SU-DHL-6 (cell line): ENCODE measurements at regions not wholly inside any gene's neighbourhood (a gene's known extent, or its start where the extent isn't known, plus 50 kb on each side); places are given as distances from the start of the nearest gene placed in this dataset.

Experiments used
- H2AFZ ChIP-seq: fragments of 200-600 bp; sonication (generic); 2 replicates; pipeline ENCODE4 v1.6.1; 2014; ENCODE audit warnings: low read depth, mild to moderate bottlenecking, moderate library complexity, mixed read lengths, antibody characterized with exemption, low read length; ENCODE audit not compliant: severe bottlenecking
- H3F3A ChIP-seq: fragments of 200-600 bp; shearing (Covaris generic); 2 replicates; pipeline ENCODE4 v1.6.0; 2016; ENCODE audit warnings: antibody characterized with exemption, mild to moderate bottlenecking; ENCODE audit not compliant: insufficient read depth
- H3K27ac ChIP-seq: fragments of 200-600 bp; sonication (generic); 2 replicates; pipeline ENCODE4 v1.5.1; 2016; ENCODE audit warnings: low read depth, mild to moderate bottlenecking, low read length, moderate library complexity, mixed read lengths
- H3K27me3 ChIP-seq: fragments of 200-600 bp; sonication (generic), shearing (Covaris generic); 2 replicates; pipeline ENCODE4 v1.6.0; 2014; ENCODE audit warnings: mild to moderate bottlenecking, low read length
- H3K36me3 ChIP-seq: fragments of 200-600 bp; sonication (generic); 2 replicates; pipeline ENCODE4 v1.6.1; 2014; ENCODE audit warnings: mild to moderate bottlenecking, low read length, mixed read lengths
- H3K4me2 ChIP-seq: fragments of 300-600, 200-600 bp; shearing (Covaris generic), sonication (generic); 2 replicates; pipeline ENCODE4 v1.6.0; 2014; ENCODE audit warnings: low read length, low read depth, mild to moderate bottlenecking; ENCODE audit not compliant: poor library complexity, severe bottlenecking
- H3K4me3 ChIP-seq: fragments of 200-600 bp; sonication (generic); 2 replicates; pipeline ENCODE4 v1.5.1; 2014; ENCODE audit warnings: antibody characterized with exemption, low read length, mild to moderate bottlenecking, mixed read lengths; ENCODE audit not compliant: insufficient read depth, poor library complexity, severe bottlenecking
- H3K79me2 ChIP-seq: fragments of 200-600 bp; sonication (generic); 2 replicates; pipeline ENCODE4 v1.6.1; 2014; ENCODE audit warnings: mild to moderate bottlenecking, low read length, moderate library complexity; ENCODE audit not compliant: insufficient read depth
- H3K9ac ChIP-seq: fragments of 200-600 bp; sonication (generic); 2 replicates; pipeline ENCODE4 v1.7.0; 2014; ENCODE audit warnings: mild to moderate bottlenecking, low read length
- H3K9me2 ChIP-seq: fragments of 200-600 bp; sonication (generic); replicated peaks from 2 replicates; pipeline ENCODE4 v1.6.1; 2014; ENCODE audit warnings: low read length; ENCODE audit not compliant: insufficient read depth
- H3K9me3 ChIP-seq: fragments of 200-600 bp; sonication (generic); 2 replicates; pipeline ENCODE4 v1.6.1; 2014; ENCODE audit warnings: low read length, mixed read lengths; ENCODE audit not compliant: insufficient read depth
- H4K20me1 ChIP-seq: fragments of 200-600 bp; sonication (generic); 2 replicates; pipeline ENCODE4 v1.6.1; 2014; ENCODE audit warnings: low read depth, mild to moderate bottlenecking, antibody characterized with exemption, low read length, moderate library complexity, mixed read lengths
- EZH2phosphoT487 ChIP-seq: fragments of 200-600 bp; sonication (generic), shearing (Covaris generic); conservative IDR thresholded peaks from 2 replicates; pipeline ENCODE4 v1.6.1; 2018; ENCODE audit warnings: mild to moderate bottlenecking, antibody characterized with exemption, low read length, moderate library complexity, mixed read lengths
- TF ChIP-seq, protein P1 (sequence below): fragments of 200-600 bp; sonication (generic); IDR thresholded peaks from one replicate; pipeline ENCODE4 v1.5.1; 2017; ENCODE audit warnings: antibody characterized with exemption, mild to moderate bottlenecking, low read length, moderate library complexity; ENCODE audit not compliant: insufficient read depth, poor library complexity, severe bottlenecking

DNA sequence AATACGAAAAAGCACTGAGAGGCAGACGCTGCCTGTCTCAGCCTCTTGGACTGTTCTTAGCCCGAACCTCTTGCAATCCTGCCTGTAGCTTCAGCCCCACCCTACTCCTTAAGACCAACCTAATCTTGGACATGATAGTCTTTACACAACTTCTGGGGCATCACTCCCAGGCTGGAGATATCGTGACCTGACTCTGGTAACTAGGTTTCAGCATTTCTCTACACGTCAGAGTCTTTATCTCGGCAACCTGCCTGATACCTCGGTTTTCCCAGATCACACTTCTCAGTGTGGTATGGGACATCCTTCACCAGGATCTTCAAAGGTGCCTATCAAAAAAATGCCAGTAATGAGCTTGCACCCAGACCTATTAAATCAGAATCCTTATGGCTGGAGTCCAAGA is 590.2 kb upstream of the KCNMB2 start:
- Histone ChIP-seq H3K27me3 (no peaks in the 10 kb centered on the region), H2AFZ (no peak overlapping the region), H3K36me3 (no peaks in the 10 kb centered on the region), H3K4me3 (no peak overlapping the region), H3K9me2 (no peaks in the 10 kb centered on the region), H4K20me1 (no peaks in the 10 kb centered on the region), H3F3A (no peaks in the 10 kb centered on the region), H3K9me3 (no peaks in the 10 kb centered on the region), H3K9ac (no peak overlapping the region), H3K79me2 (no peaks in the 10 kb centered on the region), H3K27ac (no peak overlapping the region), H3K4me2 (no peak overlapping the region)
- TF ChIP-seq, protein P1, sequence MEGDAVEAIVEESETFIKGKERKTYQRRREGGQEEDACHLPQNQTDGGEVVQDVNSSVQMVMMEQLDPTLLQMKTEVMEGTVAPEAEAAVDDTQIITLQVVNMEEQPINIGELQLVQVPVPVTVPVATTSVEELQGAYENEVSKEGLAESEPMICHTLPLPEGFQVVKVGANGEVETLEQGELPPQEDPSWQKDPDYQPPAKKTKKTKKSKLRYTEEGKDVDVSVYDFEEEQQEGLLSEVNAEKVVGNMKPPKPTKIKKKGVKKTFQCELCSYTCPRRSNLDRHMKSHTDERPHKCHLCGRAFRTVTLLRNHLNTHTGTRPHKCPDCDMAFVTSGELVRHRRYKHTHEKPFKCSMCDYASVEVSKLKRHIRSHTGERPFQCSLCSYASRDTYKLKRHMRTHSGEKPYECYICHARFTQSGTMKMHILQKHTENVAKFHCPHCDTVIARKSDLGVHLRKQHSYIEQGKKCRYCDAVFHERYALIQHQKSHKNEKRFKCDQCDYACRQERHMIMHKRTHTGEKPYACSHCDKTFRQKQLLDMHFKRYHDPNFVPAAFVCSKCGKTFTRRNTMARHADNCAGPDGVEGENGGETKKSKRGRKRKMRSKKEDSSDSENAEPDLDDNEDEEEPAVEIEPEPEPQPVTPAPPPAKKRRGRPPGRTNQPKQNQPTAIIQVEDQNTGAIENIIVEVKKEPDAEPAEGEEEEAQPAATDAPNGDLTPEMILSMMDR: no peak
- TF ChIP-seq EZH2phosphoT487: no peak

DNA sequence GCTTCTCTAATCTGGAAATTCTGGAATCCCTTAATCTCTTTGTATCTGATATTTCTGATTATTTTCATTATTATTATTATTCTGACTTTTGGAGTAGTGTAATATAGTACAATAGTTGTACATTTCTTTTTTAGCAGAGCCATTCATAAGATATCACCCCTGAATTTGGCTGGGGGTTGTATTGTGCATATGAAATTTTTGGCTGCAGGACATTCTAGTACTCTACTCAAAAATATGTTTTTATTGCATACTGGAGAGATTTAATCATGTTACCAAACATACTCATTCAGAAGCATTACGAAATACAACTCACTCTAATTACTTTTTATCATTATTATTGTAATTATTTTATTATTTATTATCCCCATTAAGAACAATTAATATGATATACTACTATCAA is 589.7 kb upstream of the KCNMB2 start:
- no peaks in the 10 kb centered on the region for H3K9me3 ChIP-seq
- H3K79me2 ChIP-seq: no peaks in the 10 kb centered on the region
- no peaks in the 10 kb centered on the region for H3F3A ChIP-seq
- TF ChIP-seq, protein P1: no peak
- TF ChIP-seq EZH2phosphoT487: no peak
- H3K36me3 ChIP-seq: no peaks in the 10 kb centered on the region
- no peak overlapping the region for H3K27ac ChIP-seq
- H3K4me3 ChIP-seq: no peak overlapping the region
- H4K20me1 ChIP-seq: no peaks in the 10 kb centered on the region
- H3K27me3 ChIP-seq: no peaks in the 10 kb centered on the region
- H3K9me2 ChIP-seq: no peaks in the 10 kb centered on the region
- H3K4me2 ChIP-seq: no peak overlapping the region
- no peak overlapping the region for H2AFZ ChIP-seq
- H3K9ac ChIP-seq: no peak overlapping the region

DNA sequence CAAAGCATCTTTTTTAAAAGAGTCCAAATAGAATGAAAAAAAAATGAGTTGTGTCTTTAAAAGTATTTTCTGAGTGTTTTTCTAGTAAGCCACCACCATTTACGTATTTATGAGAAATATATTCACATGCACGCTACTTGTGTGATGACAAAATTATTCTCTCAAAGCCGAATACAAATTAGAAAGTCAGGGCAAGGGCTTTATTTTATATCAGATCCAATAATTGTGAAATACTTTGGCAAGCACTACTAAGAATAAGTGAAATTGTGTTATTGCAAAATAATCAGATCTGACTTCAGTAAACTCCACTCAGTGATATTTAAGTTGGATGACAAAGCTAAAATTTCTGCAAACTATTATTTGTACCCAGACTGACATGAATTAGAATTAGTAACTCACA is 589.3 kb upstream of the KCNMB2 start:
- Histone ChIP-seq H4K20me1 (no peaks in the 10 kb centered on the region), H2AFZ (no peak overlapping the region), H3K4me2 (no peak overlapping the region), H3K9ac (no peak overlapping the region), H3K4me3 (no peak overlapping the region), H3K9me2 (no peaks in the 10 kb centered on the region), H3F3A (no peaks in the 10 kb centered on the region), H3K9me3 (no peaks in the 10 kb centered on the region), H3K27me3 (no peaks in the 10 kb centered on the region), H3K27ac (no peak overlapping the region), H3K36me3 (no peaks in the 10 kb centered on the region), H3K79me2 (no peaks in the 10 kb centered on the region)
- no peak for TF ChIP-seq EZH2phosphoT487
- TF ChIP-seq, protein P1: no peak

DNA sequence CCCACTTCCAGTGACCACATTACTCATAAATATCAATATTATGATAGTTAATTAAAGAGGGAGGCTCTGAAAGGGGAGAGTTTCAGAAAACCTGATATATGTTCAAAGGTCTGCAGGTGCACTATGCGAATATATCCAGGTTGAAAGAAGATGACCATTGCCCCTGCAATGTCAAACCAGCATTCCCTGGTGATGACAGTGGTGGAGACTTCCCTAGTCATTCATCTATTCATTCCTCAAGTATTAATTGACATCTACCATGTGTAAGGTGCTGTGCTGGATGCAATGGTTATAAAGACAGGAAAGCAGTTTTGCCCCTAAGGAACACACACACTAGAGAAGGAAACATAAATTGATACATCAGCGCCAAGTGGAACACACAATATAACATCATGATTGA is 588.3 kb upstream of the KCNMB2 start:
- Histone ChIP-seq H3K4me3 (no peak overlapping the region), H3K9ac (no peak overlapping the region), H3K79me2 (no peaks in the 10 kb centered on the region), H2AFZ (no peak overlapping the region), H3K9me3 (no peaks in the 10 kb centered on the region), H3K4me2 (no peak overlapping the region), H4K20me1 (no peaks in the 10 kb centered on the region), H3K27ac (no peak overlapping the region), H3K9me2 (no peaks in the 10 kb centered on the region), H3F3A (no peaks in the 10 kb centered on the region), H3K27me3 (no peaks in the 10 kb centered on the region), H3K36me3 (no peaks in the 10 kb centered on the region)
- TF ChIP-seq, protein P1: no peak
- no peak for TF ChIP-seq EZH2phosphoT487
